GM18870 (cell line): ENCODE measurements at regions not wholly inside any gene's neighbourhood (a gene's known extent, or its start where the extent isn't known, plus 50 kb on each side); places are given as distances from the start of the nearest gene placed in this dataset.

Experiments used
- ATAC-seq: cut with Tn5 transposase; IDR thresholded peaks from one replicate; pipeline ENCODE4 v1.9.1; 2021; ENCODE audit warnings: moderate library complexity; ENCODE audit not compliant: unreplicated experiment

- ATAC-seq: no peak
These were observed 94.6 kb upstream of the AKT3 start for GRCh38 chr1:243944429-243945160.

- no peak for ATAC-seq
These were observed 93.8 kb upstream of the AKT3 start for GRCh38 chr1:243943671-243944428.

- no peak for ATAC-seq
These were observed 92.4 kb upstream of the AKT3 start for GRCh38 chr1:243942196-243943150.

GRCh38 chr1:243940451-243940850, 90.4 kb upstream of the AKT3 start:
- no peak for ATAC-seq

- ATAC-seq: no peak
These were observed 89.3 kb upstream of the AKT3 start for GRCh38 chr1:243939167-243939848.

- ATAC-seq: no peak
These were observed 88.2 kb upstream of the AKT3 start for GRCh38 chr1:243938208-243938607.

- ATAC-seq: no peak
These were observed 83.5 kb upstream of the AKT3 start for GRCh38 chr1:243933495-243933894.

- ATAC-seq: no peak
These were observed 81.9 kb upstream of the AKT3 start for GRCh38 chr1:243931957-243932356.

GRCh38 chr1:243930822-243931671, 81.0 kb upstream of the AKT3 start:
- no peak for ATAC-seq

GRCh38 chr1:243927381-243927780, 77.3 kb upstream of the AKT3 start:
- ATAC-seq: no peak

- no peak for ATAC-seq
These were observed 76.8 kb upstream of the AKT3 start for GRCh38 chr1:243926803-243927245.

GRCh38 chr1:243926299-243926698, 76.3 kb upstream of the AKT3 start:
- no peak for ATAC-seq

GRCh38 chr1:243924588-243925349, 74.7 kb upstream of the AKT3 start:
- no peak for ATAC-seq

- ATAC-seq: no peak
These were observed 74.1 kb upstream of the AKT3 start for GRCh38 chr1:243924188-243924587.

GRCh38 chr1:243923292-243924171, 73.5 kb upstream of the AKT3 start:
- ATAC-seq: no peak

GRCh38 chr1:243921111-243921510, 71.1 kb upstream of the AKT3 start:
- no peak for ATAC-seq

- no peak for ATAC-seq
These were observed 68.0 kb upstream of the AKT3 start for GRCh38 chr1:243917863-243918565.
